GM21423 (cell line): ENCODE measurements at regions not wholly inside any gene's neighbourhood (a gene's known extent, or its start where the extent isn't known, plus 50 kb on each side); places are given as distances from the start of the nearest gene placed in this dataset.

Experiments used
- ATAC-seq: cut with Tn5 transposase; IDR thresholded peaks from one replicate; pipeline ENCODE4 v1.9.1; 2021; ENCODE audit warnings: mild to moderate bottlenecking, moderate library complexity; ENCODE audit not compliant: unreplicated experiment

- no peak for ATAC-seq
Observed at GRCh38 chrX:10893366-10893765, 217.8 kb upstream of the HCCS start.

DNA sequence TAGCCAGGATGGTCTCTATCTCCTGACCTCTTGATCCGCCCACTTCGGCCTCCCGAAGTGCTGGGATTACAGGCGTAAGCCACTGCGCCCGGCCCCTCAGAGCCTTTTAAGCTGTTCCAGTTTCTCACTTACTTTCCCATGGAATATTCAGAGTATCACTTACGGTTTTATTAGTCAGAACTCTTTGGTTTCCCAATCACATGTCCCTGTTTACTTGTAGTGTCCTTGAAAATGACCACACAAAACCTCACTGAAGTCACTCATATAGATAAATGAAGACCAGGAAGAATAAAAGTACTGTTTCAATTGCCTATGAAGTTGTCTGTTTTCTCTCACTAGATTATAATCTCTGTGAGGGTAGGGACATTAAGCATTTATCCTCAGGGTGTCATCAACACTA is 217.2 kb upstream of the HCCS start:
- ATAC-seq: no peak

- ATAC-seq: no peak
Observed at GRCh38 chrX:10897768-10898167, 213.4 kb upstream of the HCCS start.

- ATAC-seq: no peak
Observed at GRCh38 chrX:10900585-10901289, 210.4 kb upstream of the HCCS start.

GRCh38 chrX:10901290-10901633 is 209.9 kb upstream of the HCCS start:
- no peak for ATAC-seq

DNA sequence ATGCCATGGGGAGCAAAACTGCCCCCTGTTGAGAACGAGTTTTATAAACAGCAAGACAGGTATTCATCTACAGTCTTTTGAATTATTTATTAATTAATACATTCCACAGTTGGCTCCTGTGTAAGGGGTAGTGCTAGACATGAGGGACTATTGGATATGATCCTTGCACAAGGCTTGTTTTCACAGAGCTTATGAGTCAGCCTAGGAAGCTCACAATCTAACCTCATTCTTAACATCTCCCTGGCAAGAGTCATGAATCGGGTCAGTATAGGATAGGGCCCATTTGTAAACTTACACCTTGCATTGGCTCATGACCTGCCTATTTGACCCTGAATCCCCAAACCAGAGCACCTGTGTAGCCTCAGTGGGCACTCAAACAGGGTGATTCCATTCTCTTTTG is 209.1 kb upstream of the HCCS start:
- ATAC-seq: no peak

- no peak for ATAC-seq
Observed at GRCh38 chrX:10903523-10903922, 207.6 kb upstream of the HCCS start.

DNA sequence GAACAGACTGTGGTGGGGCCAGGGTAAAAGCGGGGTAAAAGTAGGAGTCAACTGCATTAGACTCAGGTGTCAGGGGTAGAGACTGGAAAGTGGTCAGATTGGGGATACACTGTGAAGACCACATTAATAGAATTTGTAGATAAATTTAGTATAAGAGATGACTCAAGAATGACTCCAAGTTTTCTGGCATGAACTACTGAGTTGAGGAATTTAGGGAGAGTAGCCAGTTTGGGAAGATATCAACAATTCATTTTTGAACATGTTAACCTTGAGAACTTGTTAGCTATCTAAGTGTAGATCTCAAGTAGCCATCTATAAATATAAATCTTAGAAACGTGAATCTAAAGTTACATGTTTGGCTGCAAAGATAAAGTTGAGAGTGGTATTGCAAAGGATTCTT is 206.9 kb upstream of the HCCS start:
- ATAC-seq: no peak

DNA sequence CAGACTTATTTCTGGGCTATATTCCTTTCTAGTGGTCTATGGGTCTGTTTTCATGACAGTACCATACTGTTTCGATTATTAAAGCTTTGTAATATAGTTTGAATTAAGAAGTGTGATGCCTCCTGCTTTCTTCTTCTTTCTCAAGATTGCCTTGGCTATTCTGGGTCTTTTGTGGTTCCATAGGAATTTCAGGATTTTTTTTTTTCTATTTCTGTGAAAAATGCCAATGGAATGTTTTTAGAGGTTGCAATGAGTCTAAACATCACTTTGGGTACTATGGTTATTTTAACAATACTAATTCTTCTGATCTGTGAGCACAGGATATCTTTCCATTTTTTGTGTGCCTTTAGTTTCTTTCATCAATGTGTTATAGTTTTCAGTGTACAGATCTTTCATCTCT is 204.3 kb upstream of the HCCS start:
- ATAC-seq: no peak

DNA sequence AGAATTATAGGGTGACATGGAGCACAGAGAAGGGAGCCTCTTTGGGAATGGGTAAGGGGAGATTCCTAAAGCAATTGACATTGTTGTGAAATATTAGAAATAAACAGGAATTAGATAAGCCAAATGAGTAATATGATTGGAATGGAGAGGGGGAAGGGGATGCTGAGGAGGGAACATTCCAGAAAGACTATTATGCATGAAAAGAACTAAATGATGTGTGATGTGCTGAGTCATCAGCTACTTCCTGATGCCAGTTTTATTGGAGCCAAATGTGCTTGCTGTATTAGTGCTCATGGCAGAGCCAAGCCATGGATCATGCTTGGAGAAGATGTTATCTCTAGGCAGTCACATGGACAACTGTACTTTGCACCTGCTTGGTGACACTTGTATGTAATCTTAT is 189.0 kb upstream of the HCCS start:
- no peak for ATAC-seq

DNA sequence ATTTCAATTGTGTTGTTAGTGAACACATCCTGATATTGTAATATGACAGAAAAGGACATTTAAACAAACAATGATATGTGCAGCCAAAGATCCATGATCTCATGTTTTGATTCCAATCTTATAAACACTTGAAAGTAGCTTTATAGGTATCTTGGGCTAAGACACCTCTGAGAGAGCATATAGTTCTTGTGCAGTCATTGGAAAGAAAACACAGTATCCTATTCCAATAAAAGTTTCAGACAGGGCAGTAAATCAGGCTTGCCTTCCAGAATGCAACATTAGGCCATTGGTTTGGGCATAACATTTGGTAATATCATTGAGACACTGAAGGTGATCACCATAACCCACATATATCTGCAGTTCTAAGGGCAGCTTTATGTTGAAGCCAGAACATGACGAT is 188.3 kb upstream of the HCCS start:
- ATAC-seq: no peak

DNA sequence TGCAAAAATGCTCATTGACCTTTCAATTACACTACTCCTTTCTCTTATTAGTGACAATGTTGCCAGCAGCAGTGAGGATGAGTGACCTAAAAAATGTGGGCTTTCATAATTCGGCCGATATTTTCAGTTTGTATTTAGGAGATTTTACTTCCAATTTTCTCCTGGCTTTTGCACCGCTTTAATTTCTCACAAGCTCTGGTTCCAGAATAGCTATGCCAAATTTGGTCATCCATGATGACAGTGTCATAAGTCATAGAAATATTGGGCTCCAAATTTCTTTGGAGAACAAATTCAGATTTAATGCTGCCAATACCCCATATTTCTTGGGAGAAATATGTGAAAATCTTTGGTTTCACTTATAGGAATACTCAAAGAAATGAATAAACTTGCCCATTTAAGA is 187.7 kb upstream of the HCCS start:
- no peak for ATAC-seq

DNA sequence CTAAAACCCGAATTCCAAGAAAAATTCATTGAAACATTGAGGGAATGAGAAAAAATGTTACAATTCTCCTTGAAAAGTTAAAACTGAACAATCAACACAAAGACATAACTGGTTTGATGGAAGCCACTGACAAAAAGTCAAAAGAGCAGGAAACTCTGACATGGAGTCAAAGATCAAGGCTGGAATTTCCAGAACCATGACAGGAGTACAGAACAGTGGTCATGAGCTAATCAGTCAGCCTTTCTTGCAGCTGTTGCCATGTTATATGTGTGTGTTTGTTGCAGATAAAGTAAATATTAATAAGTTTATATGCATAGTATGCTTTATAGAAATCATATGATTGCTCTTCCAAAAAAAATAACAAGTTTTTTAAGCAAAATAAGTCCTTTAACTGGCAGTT is 184.7 kb upstream of the HCCS start:
- no peak for ATAC-seq

GRCh38 chrX:10926891-10927290 is 184.2 kb upstream of the HCCS start:
- no peak for ATAC-seq

DNA sequence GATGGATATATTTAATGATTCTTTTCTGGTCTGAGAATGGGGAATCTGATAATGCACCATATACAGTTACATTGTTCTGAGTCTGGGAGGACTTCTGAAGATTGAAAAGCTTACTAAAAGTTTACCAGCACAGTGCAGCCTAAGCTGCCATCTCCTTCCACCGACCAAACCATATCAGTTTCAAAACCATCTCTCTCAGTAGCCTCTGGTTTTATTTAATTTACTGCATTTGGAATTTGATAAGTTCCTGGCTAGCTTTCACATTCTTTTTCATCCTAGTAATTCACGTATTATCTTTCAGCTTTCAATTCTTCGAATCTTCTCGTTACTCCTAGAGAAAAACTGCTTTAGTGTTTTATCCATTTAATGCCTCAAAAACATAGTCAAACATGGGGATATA is 181.4 kb upstream of the HCCS start:
- no peak for ATAC-seq

- no peak for ATAC-seq
Observed at GRCh38 chrX:10930151-10930550, 181.0 kb upstream of the HCCS start.

- no peak for ATAC-seq
Observed at GRCh38 chrX:10931976-10932375, 179.2 kb upstream of the HCCS start.

DNA sequence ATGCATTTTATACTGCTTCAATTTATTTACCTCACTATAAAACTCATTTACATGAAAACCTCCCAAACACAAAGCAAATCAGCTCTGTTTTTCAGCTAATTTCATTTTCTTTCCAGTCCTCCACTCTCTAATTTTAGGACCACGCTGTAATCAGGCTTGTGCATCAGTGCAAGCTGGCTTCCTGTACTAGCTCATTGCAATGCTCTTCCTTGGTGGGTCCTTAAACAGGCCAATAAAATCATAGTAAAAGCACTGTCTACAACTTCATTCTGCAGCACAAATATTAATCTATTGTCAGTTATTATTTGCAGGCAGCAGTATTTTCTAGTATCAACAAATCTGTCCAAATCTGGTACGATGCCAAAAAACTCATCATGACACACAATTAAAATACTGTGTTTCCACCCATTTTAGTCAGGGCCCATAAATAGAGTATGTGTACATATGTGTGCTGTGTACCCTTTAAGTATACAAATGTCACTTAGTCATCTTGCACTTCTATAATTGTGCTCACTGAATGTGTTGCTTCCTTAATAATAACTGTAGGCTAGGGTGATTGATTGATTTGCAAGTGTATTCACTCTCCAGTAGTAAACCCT is 178.2 kb upstream of the HCCS start:
- ATAC-seq: no peak

- ATAC-seq: no peak
Observed at GRCh38 chrX:10935501-10935900, 175.6 kb upstream of the HCCS start.

GRCh38 chrX:10936976-10937375 is 174.2 kb upstream of the HCCS start:
- no peak for ATAC-seq

DNA sequence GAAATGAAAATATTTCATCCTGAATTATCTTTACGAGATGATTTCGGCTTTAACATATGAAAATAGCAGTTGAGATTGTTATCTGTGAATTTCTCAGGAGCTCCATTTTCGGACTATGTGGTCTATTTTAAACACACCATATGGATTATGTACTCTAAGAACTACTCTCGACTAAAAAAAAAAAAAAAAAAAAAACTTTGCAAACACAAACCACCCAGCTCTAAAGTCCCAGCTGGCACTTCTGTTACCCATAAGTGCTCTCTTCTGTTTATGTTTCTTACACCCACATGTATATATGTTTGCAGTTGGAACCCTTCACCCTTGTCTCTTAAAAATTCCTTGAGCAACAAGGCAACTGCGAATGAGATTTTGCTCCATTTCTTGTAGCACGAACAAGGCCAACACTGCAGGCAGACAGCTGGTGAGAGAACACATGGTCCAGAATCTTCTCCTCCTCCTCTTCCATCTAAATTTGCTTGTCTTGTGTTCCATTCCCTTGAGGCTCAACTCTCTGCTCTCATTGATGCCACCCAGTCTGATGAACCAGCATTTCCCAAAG is 172.7 kb upstream of the HCCS start:
- ATAC-seq: no peak

GRCh38 chrX:10939424-10939823 is 171.7 kb upstream of the HCCS start:
- no peak for ATAC-seq
